ENCODE measurements at regions not wholly inside any gene's neighbourhood (a gene's known extent, or its start where the extent isn't known, plus 50 kb on each side); places are given as distances from the start of the nearest gene placed in this dataset.
A peak's percentile ranks its signal among the peaks of the same experiment; 100 is the strongest.
"Not testable (repeated sequence)": the region's sequence is repeated elsewhere in the genome, so short reads cannot be mapped to it uniquely, and the experiment has no call there.

GRCh38 chr5:53160895-53161294, 51.3 kb upstream of the MOCS2 start:
- no peak for DNase-seq (ENCODE audit: low spot score)

DNA sequence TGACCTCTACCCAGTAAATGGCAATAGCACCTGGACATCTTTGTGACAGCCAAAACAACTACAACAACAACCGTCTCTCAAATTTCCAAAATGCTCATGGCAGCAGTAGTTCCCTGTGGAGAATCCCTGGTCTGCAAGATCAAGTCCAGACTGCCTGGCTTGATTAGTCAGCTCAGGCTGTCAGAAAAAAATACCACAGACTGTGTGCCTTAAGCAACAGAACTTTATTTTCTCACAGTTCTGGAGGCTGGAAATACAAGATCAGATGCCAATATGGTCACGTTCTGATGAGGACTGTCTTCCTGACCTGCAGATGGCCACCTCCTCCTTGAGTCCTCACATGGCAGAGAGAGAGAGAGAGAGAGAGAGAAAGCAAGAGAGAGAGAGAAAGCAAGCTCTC, 52.3 kb upstream of the MOCS2 start:
- no peak for DNase-seq (ENCODE audit: low spot score)

DNA sequence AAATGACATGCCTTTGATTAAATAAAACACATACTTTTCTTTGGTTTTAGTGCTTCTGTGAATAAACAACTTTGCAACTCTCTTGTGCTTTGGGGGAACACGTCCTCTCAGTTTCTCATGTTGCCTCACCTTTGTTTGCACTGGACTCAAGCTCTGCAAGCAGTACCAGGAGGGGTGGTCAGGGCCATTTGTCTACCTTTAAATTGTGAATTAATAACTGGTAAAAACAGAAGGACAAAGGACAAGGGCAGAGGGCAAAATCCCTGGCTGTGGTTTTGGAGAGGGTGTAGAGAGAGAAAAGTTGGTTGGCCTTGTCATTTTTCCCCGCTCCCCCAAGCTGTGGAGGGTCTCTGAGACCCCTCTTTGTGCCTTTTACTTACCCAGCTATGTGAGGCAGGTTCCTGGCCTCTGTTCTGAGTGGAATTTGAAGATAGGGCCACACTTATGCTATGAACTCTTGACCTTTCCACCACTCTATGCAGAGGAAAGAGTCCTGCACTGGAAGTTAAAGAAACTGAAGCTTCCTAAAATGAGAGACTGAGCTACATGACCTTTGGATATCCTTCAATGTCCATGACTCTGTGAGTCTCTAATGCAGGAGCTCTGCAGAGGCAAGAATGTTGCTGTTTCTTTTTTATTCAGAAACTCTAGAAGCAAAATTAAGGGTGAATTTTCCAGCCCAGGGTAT, 55.1 kb upstream of the MOCS2 start:
- DNase-seq (ENCODE audit: low spot score): no peak

DNA sequence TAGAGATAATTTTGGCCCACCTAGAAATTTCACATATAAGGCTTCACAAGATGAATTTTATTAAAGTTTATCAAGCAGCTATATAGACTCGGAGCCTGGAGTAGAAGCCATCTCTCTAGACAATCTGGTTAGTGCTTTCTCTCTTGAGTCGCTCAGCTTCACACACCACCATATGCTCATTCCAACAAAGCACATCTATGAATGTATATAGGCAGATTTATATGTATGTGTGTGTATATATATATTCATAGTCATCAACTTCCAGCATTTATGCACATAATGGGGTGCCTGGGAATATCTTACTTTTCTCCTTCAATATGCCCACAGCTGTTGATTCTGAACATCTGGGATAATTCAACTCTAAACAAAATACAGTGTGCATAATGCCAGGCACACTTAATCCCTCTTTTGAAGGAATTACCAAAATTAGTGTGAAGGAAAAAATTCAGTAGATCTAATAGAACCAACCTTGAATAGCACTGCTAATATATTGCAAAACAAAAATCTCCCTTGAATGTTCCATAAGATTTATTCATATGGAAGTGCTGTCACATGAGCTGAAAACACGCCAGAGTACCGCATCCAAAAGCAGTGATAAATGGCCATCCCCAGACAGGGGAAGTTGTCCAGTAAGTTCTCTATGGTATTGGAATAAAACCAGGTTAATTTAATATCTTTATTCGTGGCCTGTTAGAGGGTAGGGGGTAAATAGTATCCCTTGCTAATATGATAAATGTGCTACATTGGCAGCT, 56.0 kb upstream of the MOCS2 start:
- DNase-seq (ENCODE audit: low spot score): no peak

DNA sequence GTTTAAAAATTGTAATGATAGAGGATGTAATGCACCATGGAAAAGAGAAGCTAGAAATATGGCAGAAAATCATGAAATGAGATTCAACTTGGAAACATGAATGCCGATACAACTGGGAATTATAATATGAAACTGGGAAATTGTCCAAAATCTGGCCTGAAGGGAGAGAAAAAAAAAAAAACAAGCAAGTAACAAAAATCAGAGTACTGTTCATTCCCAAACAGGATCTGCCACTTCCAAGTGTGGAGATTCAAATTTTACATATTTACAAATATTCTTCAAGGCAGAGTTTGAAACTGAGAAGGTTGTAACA, 56.6 kb upstream of the MOCS2 start:
- no peak for DNase-seq (ENCODE audit: low spot score)

DNA sequence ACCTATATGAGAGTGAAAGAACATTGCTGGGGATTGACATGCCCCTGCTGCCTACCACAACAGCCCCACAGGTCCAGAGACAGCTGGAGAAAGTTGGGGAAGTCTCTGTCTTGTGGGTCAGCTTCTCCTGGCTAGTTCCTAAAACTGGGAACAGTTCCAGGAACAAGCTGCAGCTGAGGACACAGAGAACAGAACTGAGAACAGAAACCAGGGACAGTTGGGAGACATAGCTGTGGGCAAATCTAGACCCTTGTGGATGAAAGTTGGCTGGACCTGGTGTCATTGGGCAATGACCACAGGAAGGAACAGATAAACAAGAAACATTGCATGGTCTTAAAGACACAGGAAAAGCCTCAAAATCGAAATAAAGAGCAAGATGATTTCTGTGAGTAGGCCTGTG, 58.3 kb upstream of the MOCS2 start:
- DNase-seq (ENCODE audit: low spot score): no peak

GRCh38 chr5:53169933-53170332, 60.4 kb upstream of the MOCS2 start:
- DNase-seq (ENCODE audit: low spot score): no peak

DNA sequence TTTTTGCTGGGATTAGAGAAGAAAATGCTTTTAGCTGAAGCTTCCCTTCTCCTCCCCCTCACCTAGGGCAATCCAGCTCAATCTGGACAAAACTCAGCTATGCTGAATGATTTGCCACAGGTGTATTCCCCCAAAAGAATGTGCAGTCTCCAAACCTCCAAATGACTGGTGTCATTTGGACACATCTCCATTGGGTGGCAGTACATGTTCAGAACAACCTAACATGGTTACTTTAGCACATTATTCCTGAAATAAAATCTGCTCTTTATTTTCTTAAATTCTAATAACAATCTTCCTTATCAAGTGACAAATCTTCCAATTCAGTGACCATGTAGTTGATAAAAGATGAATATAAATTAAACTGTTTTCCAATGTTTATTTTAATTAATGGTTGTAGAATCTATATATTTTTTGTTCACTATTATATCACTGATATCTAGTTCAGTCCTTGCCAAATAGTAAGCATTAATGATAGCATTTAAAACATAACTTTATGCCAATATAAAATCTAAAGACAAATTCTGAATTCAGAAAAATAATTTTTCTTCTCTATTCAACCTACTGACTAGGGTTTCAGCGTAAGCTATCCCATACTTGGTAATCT, 61.3 kb upstream of the MOCS2 start:
- peak; percentile 63 for DNase-seq (ENCODE audit: low spot score)

DNA sequence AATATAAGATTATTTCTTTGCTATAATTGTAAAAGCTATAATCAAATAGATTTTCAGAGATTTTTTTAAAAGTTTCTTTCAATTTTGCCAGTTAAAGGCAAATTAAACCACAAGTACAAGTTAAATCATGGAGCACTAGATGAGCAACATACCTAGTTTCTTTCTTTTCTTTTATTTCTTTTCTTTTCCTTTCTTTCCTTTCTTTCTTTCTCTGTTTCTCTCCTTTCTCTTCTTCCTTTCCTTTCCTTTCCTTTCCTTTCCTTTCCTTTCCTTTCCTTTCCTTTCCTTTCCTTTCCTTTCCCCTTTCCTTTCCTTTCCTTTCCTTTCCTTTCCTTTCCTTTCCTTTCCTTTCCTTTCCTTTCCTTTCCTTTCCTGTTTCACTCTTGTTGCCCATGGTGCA, 62.5 kb upstream of the MOCS2 start:
- not testable (repeated sequence) for DNase-seq (ENCODE audit: low spot score)

- no peak for DNase-seq (ENCODE audit: low spot score)
These were observed 63.1 kb upstream of the MOCS2 start for GRCh38 chr5:53172630-53173029.

DNA sequence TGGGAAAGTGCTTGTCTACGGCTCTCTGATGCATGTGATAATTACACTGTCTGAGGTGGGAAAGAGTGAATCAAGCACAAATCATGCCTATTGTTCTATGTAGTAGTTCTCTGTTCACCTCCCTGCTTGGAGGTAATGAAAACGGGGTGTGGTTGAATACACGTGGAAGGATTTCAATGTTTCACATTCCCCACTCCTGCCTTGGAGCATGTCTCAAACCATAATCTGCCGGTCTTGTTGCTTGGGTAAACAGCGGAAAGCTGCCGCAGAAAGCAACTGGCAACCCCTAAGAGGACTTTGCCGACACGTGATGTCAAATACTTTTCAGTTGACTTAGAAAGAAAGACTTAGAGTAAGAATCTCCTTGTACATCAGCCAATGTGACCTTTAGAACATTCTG, 63.5 kb upstream of the MOCS2 start:
- no peak for DNase-seq (ENCODE audit: low spot score)

GRCh38 chr5:53178830-53179229, 69.3 kb upstream of the MOCS2 start:
- DNase-seq (ENCODE audit: low spot score): no peak

DNA sequence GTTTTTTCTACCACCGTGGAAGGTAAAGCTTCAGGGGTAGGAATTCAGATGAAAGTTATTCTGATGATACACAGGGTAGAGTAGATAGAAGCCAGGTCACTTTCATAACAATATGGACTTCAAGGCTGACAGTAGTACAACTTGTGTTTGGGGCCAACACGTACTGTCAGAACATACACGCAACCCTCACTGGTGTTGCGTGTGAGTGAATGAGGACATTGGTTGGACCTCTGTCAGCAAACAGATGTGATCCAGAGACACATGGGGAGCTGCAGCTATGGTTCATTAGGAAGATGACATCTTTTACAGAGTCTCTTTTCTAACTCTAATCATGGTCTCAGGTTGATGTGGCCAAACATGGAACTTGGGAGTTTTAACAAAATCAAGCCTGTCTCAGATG, 70.1 kb upstream of the MOCS2 start:
- DNase-seq (ENCODE audit: low spot score): no peak

GRCh38 chr5:53180538-53180937, 71.0 kb upstream of the MOCS2 start:
- DNase-seq (ENCODE audit: low spot score): no peak

DNA sequence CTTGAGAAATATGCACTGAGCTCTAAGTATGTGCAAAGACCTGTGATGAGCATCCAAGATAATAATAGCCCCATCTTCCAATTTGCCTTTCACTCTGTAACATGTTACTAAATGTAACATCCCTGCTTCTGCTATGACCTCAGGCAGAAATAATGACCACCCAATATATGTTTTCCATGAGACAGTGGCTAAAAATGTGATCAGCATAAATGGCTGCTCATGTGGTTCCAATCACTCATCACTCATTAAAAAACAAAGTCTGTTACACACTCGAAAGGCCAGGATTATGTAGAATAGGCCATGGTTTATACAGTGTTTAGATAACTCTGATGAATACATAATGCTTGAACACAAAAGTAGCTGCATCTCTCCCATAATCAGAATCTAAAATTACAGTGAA, 71.4 kb upstream of the MOCS2 start:
- DNase-seq (ENCODE audit: low spot score): no peak

- DNase-seq (ENCODE audit: low spot score): no peak
These were observed 74.3 kb upstream of the MOCS2 start for GRCh38 chr5:53183880-53184279.

GRCh38 chr5:53191548-53192165, 82.1 kb upstream of the MOCS2 start:
- DNase-seq (ENCODE audit: low spot score): no peak

DNA sequence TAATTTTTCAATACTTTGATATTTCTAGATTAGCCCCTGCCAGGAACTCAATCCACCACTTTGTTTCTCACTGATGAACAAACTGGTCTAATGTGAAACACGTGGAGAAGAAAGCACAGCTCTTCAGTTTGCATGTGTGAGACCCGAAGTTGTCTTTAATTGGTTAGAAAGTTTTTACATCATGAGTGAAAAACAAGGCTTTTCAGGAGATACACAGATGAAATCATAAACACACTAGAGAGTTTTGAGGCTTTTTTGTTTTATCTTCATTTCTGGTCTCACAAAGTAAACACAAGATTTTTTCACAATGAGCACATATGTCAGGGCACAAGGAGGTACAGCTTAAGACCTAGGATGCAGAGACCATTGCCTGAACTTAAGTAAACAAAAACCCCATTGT, 84.5 kb upstream of the MOCS2 start:
- no peak for DNase-seq (ENCODE audit: low spot score)

GRCh38 chr5:53199882-53200281, 90.3 kb upstream of the MOCS2 start:
- DNase-seq (ENCODE audit: low spot score): no peak

GRCh38 chr5:53200306-53200705, 90.7 kb upstream of the MOCS2 start:
- peak; percentile 88 for DNase-seq (ENCODE audit: low spot score)

- peak; percentile 28 for DNase-seq (ENCODE audit: low spot score)
These were observed 92.2 kb upstream of the MOCS2 start for GRCh38 chr5:53201746-53202145.

- DNase-seq (ENCODE audit: low spot score): no peak
These were observed 97.0 kb upstream of the MOCS2 start for GRCh38 chr5:53206562-53206961.

DNA sequence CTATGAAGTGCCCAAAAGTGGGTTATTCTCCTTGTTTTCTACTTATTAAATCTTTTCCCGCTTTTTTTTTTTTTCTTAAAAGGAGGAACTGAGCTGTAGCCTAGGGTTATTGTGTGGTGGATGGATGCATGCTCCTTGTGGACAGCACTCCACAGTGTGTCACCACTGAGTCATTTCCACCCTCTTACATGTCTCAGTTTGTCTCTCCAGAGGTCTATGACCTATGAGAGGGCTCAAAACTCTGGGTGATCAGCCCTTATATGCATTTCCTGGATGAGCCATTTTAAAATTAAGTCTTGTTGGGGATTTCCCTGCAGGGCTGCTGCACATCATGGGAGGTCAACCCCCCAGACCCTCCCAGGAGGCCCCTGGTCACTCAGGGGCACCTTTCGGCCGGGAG, 102.2 kb upstream of the MOCS2 start:
- DNase-seq (ENCODE audit: low spot score): no peak
